ENCODE measurements at regions not wholly inside any gene's neighbourhood (a gene's known extent, or its start where the extent isn't known, plus 50 kb on each side); places are given as distances from the start of the nearest gene placed in this dataset.

DNA sequence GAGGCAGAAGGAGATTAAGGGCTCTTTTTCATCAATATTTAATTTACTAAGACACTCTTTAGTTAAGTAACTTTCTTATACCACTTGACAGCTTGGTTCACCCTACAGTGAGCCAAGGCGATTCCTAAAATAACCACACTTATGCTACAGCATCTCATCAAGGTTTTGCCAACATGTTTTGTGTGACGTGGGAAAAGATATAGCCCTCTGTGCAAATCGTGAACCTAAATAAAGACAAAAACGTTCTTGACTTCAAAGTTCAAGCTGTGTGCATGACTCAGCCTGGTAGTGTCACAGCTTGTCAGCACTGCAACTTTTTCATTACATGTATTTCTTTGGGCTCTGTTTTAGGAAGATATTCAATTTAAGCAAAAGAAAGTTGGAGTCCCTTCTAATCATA, 297.0 kb upstream of the EPHA3 start:
- Mint-ChIP-seq H3K9me3 (peaks cover 0 to 29% (median 5%) of the 10 kb centered on the region in 5 donors), H3K4me3 (no peak overlapping the region), H3K4me1 (no peaks in the 10 kb centered on the region), H3K36me3 (no peaks in the 10 kb centered on the region), H3K27me3 (no peaks in the 10 kb centered on the region), H3K27ac (no peak overlapping the region)
- Histone ChIP-seq H3K9me3 (ENCODE audit: low read length) (no peaks in the 10 kb centered on the region), H3K27me3 (ENCODE audit: insufficient read depth, low read length, poor library complexity, severe bottlenecking) (no peaks in the 10 kb centered on the region), H3K4me1 (ENCODE audit: insufficient read depth, low read length) (no peaks in the 10 kb centered on the region), H3K36me3 (ENCODE audit: insufficient read depth, low read length) (no peaks in the 10 kb centered on the region), H3K27ac (ENCODE audit: low read depth, low read length) (no peak overlapping the region), H3K4me3 (ENCODE audit: low read length) (no peak overlapping the region)
- DNase-seq, result no peak
- POLR2A ChIA-PET, result no interaction called here
- CTCF ChIA-PET, result no interaction called here

DNA sequence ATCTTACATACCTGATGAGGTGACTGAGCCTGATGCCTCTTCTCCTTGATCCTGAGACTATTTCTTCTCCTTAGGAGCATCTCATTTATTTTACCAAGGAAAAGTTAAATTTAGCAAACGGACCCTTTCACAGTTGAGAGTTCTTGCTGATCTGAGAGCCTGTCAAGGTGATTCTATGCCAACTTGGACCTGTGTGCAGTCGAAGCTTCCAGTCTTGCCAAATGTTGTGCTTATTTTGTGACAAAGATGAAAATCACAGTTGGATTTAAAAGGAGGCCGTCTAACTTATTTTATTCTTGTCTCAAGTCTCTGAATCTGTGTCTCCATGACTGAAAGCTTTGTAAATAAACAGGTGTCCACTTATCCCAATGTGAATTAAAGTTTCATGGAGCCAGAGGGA, 296.3 kb upstream of the EPHA3 start:
- POLR2A ChIA-PET, result no interaction called here
- Mint-ChIP-seq H3K27ac (no peak overlapping the region), H3K4me3 (no peak overlapping the region), H3K4me1 (no peaks in the 10 kb centered on the region), H3K27me3 (no peaks in the 10 kb centered on the region), H3K36me3 (no peaks in the 10 kb centered on the region), H3K9me3 (peaks cover 0 to 30% (median 5%) of the 10 kb centered on the region in 5 donors)
- Histone ChIP-seq H3K4me3 (ENCODE audit: low read length) (no peak overlapping the region), H3K27ac (ENCODE audit: low read depth, low read length) (no peak overlapping the region), H3K36me3 (ENCODE audit: insufficient read depth, low read length) (no peaks in the 10 kb centered on the region), H3K27me3 (ENCODE audit: insufficient read depth, low read length, poor library complexity, severe bottlenecking) (no peaks in the 10 kb centered on the region), H3K4me1 (ENCODE audit: insufficient read depth, low read length) (no peaks in the 10 kb centered on the region), H3K9me3 (ENCODE audit: low read length) (no peaks in the 10 kb centered on the region)
- CTCF ChIA-PET, result no interaction called here
- no peak for DNase-seq

DNA sequence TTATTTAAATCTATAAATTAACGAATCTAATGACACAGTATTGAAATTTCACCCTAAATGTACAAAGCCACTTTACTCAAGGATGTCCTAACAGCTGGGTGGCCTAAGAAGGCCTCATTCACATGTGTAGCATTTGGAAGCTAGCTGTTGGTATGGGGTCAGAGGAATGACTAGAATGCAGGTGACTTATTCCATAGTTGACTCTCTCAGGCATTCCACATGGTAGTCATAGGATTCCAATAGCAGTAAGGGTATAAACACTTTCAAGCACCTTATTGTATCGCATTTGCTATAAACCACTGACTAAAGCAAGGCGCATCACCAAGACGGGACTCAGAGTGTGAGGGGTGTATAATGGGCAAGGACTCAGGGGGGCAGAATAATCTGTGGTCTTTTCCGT, 294.8 kb upstream of the EPHA3 start:
- POLR2A ChIA-PET, result no interaction called here
- H3K27ac Mint-ChIP-seq, result no peak overlapping the region
- CTCF ChIA-PET, result no interaction called here
- H3K36me3 Mint-ChIP-seq, result no peaks in the 10 kb centered on the region
- no peaks in the 10 kb centered on the region for H3K27me3 Mint-ChIP-seq
- Histone ChIP-seq H3K4me3 (ENCODE audit: low read length) (no peak overlapping the region), H3K9me3 (ENCODE audit: low read length) (no peaks in the 10 kb centered on the region), H3K4me1 (ENCODE audit: insufficient read depth, low read length) (no peaks in the 10 kb centered on the region), H3K27me3 (ENCODE audit: insufficient read depth, low read length, poor library complexity, severe bottlenecking) (no peaks in the 10 kb centered on the region), H3K27ac (ENCODE audit: low read depth, low read length) (no peak overlapping the region), H3K36me3 (ENCODE audit: insufficient read depth, low read length) (no peaks in the 10 kb centered on the region)
- no peaks in the 10 kb centered on the region for H3K4me1 Mint-ChIP-seq
- DNase-seq, result no peak
- no peak overlapping the region for H3K4me3 Mint-ChIP-seq
- peaks cover 0 to 27% (median 5%) of the 10 kb centered on the region in 5 donors for H3K9me3 Mint-ChIP-seq

DNA sequence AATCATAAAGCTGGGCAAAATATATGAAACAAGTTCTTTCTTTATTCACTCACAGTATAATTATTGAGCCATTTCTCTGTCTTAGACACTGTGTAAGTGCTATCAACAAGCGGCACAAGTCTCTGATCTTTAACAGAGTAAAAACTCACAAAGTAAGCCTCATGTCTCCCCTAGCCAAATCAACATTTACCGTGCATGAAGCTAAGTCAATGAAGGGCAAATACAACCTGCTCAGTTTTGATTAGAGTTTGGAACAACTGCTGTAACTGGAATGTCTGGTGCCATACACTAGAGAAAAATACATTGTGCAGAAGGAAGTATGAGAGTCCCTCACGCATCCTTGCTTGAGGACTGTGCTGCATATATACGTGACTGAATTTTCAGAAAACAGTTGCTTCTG, 291.0 kb upstream of the EPHA3 start:
- DNase-seq, result no peak
- H3K4me3 ChIP-seq (ENCODE audit: low read length), result no peak overlapping the region
- H3K4me1 ChIP-seq (ENCODE audit: insufficient read depth, low read length), result no peaks in the 10 kb centered on the region
- no peaks in the 10 kb centered on the region for H3K36me3 ChIP-seq (ENCODE audit: insufficient read depth, low read length)
- ChIA-PET POLR2A (no interaction called here), CTCF (no interaction called here)
- H3K36me3 Mint-ChIP-seq, result no peaks in the 10 kb centered on the region
- no peaks in the 10 kb centered on the region for H3K4me1 Mint-ChIP-seq
- H3K4me3 Mint-ChIP-seq, result no peak overlapping the region
- H3K27ac Mint-ChIP-seq, result no peak overlapping the region
- H3K27ac ChIP-seq (ENCODE audit: low read depth, low read length), result no peak overlapping the region
- H3K9me3 ChIP-seq (ENCODE audit: low read length), result no peaks in the 10 kb centered on the region
- no peaks in the 10 kb centered on the region for H3K27me3 ChIP-seq (ENCODE audit: insufficient read depth, low read length, poor library complexity, severe bottlenecking)
- no peaks in the 10 kb centered on the region for H3K27me3 Mint-ChIP-seq
- peaks cover 0 to 20% (median 5%) of the 10 kb centered on the region in 5 donors for H3K9me3 Mint-ChIP-seq

DNA sequence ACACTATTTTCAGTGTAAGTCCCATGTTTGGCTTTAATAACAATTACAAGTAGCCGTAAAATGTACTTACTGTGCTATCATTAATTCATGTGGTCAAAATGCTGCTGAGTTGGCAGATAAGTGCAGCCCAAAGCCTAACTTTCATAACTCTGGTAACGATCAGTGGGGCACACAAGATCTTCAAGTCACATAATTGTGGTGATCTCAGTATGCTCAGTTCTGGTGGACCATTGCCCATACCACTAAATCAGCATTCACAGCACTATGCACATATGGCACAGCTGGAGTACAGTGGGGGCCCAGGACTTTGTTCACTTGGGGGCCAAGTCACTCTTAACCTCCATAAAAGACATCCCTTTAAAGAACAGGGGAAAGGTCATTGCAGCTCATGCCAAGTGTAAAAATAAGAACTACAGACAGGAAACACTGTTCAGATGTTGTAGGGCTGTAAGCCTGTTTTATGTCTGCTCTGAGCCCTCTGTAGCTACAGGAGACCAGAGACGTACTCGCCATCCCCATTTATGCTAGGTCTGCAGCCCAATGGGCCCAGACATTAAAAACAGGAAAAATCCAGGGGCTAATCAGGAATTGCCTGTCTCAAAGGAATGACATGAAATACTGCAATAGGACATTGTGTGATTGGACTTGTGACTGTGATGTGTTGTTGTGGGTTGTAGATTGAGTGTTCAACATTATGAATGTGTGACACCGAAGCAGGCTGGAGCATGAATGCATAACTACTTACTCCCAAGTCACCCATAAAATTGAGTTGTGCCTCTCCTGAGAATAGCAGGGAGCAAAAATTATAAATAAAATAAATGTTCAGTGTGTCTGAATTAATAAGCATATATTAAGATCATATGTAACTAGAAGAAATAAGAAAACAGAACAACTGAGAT, 282.5 kb upstream of the EPHA3 start:
- H3K36me3 Mint-ChIP-seq, result no peaks in the 10 kb centered on the region
- H3K27ac ChIP-seq (ENCODE audit: low read depth, low read length), result no peak overlapping the region
- POLR2A ChIA-PET, result no interaction called here
- no peak overlapping the region for H3K27ac Mint-ChIP-seq
- H3K4me1 ChIP-seq (ENCODE audit: insufficient read depth, low read length), result no peaks in the 10 kb centered on the region
- DNase-seq, result no peak
- no peaks in the 10 kb centered on the region for H3K27me3 Mint-ChIP-seq
- H3K4me3 Mint-ChIP-seq, result no peak overlapping the region
- H3K27me3 ChIP-seq (ENCODE audit: insufficient read depth, low read length, poor library complexity, severe bottlenecking), result no peaks in the 10 kb centered on the region
- H3K9me3 Mint-ChIP-seq, result peaks cover 0 to 24% (median 2%) of the 10 kb centered on the region in 5 donors
- CTCF ChIA-PET, result no interaction called here
- no peaks in the 10 kb centered on the region for H3K36me3 ChIP-seq (ENCODE audit: insufficient read depth, low read length)
- H3K9me3 ChIP-seq (ENCODE audit: low read length), result no peaks in the 10 kb centered on the region
- no peak overlapping the region for H3K4me3 ChIP-seq (ENCODE audit: low read length)
- H3K4me1 Mint-ChIP-seq, result no peaks in the 10 kb centered on the region

DNA sequence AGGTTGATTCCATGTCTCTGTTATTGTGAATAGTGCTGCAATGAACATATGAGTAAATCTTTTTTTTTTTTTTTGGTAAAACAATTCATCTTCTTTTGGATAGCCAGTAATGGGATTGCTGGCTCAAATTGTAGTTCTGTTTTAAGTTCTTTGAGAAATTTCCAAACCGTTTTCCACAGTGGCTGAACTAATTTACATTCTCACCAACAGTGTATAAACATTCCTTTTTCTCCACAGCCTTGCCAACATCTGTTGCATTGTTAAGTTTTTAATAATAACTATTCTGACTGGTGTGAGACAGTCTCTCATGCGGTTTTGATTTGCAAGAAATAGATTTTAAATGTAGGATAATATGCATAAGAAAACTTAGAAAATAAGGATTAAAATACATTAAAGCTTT, 279.0 kb upstream of the EPHA3 start:
- Mint-ChIP-seq H3K4me1 (no peaks in the 10 kb centered on the region), H3K27ac (no peak overlapping the region), H3K27me3 (no peaks in the 10 kb centered on the region), H3K36me3 (no peaks in the 10 kb centered on the region), H3K9me3 (peaks cover 0 to 18% (median 5%) of the 10 kb centered on the region in 5 donors), H3K4me3 (no peak overlapping the region)
- Histone ChIP-seq H3K9me3 (ENCODE audit: low read length) (no peaks in the 10 kb centered on the region), H3K36me3 (ENCODE audit: insufficient read depth, low read length) (no peaks in the 10 kb centered on the region), H3K27me3 (ENCODE audit: insufficient read depth, low read length, poor library complexity, severe bottlenecking) (no peaks in the 10 kb centered on the region), H3K4me1 (ENCODE audit: insufficient read depth, low read length) (no peaks in the 10 kb centered on the region), H3K4me3 (ENCODE audit: low read length) (no peak overlapping the region), H3K27ac (ENCODE audit: low read depth, low read length) (no peak overlapping the region)
- ChIA-PET CTCF (no interaction called here), POLR2A (no interaction called here)
- no peak for DNase-seq

DNA sequence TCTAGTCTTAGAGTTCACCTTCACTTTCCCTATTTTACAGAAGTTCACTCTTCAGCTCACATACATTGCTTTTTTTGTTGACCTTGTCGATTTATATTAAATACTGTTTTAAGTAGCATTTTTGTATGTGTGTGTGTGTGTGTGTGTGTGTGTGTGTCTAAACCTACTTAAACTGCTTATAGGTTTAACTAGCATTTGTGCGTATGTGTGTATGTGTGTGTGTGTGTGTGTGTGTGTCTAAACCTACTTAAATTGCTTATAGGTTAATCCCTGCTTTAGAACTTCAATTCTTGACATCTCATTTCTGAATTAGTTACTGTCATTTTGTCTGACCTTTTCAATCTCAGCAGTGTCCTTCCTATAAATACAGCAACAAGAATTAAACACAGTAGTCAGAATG, 254.8 kb upstream of the EPHA3 start:
- Histone ChIP-seq H3K4me3 (ENCODE audit: low read length) (no peak overlapping the region), H3K4me1 (ENCODE audit: insufficient read depth, low read length) (no peaks in the 10 kb centered on the region), H3K27me3 (ENCODE audit: insufficient read depth, low read length, poor library complexity, severe bottlenecking) (no peaks in the 10 kb centered on the region), H3K9me3 (ENCODE audit: low read length) (no peaks in the 10 kb centered on the region), H3K27ac (ENCODE audit: low read depth, low read length) (no peak overlapping the region), H3K36me3 (ENCODE audit: insufficient read depth, low read length) (no peaks in the 10 kb centered on the region)
- no peak for DNase-seq
- ChIA-PET CTCF (no interaction called here), POLR2A (no interaction called here)
- H3K27ac Mint-ChIP-seq, result no peak overlapping the region
- H3K36me3 Mint-ChIP-seq, result no peaks in the 10 kb centered on the region
- no peaks in the 10 kb centered on the region for H3K27me3 Mint-ChIP-seq
- H3K4me1 Mint-ChIP-seq, result no peaks in the 10 kb centered on the region
- H3K4me3 Mint-ChIP-seq, result no peak overlapping the region
- peaks cover 3 to 18% (median 12%) of the 10 kb centered on the region in 5 donors for H3K9me3 Mint-ChIP-seq

DNA sequence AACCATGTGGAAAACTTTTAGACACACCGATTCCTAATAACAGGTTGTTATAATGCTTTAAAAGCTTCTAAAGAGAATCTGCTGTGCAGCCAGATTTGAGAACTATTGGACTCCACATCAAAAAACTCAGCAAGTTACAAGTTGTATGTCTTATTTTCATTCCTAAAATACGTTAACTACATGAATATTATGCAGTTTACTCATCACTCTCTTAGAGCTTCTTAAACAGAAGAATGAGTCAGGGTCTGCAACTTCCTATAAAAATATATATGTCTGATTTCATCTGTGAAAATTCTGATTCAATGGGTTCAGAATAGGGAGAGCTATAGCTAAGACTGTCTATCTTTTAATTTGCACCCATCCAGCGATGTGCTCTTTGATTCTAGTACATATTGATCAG, 244.2 kb upstream of the EPHA3 start:
- H3K27me3 Mint-ChIP-seq, result no peaks in the 10 kb centered on the region
- Histone ChIP-seq H3K27ac (ENCODE audit: low read depth, low read length) (no peak overlapping the region), H3K4me1 (ENCODE audit: insufficient read depth, low read length) (no peaks in the 10 kb centered on the region), H3K9me3 (ENCODE audit: low read length) (no peaks in the 10 kb centered on the region), H3K36me3 (ENCODE audit: insufficient read depth, low read length) (no peaks in the 10 kb centered on the region), H3K4me3 (ENCODE audit: low read length) (no peak overlapping the region), H3K27me3 (ENCODE audit: insufficient read depth, low read length, poor library complexity, severe bottlenecking) (no peaks in the 10 kb centered on the region)
- no peak overlapping the region for H3K4me3 Mint-ChIP-seq
- ChIA-PET CTCF (no interaction called here), POLR2A (no interaction called here)
- no peak overlapping the region for H3K27ac Mint-ChIP-seq
- no peaks in the 10 kb centered on the region for H3K4me1 Mint-ChIP-seq
- H3K36me3 Mint-ChIP-seq, result no peaks in the 10 kb centered on the region
- H3K9me3 Mint-ChIP-seq, result peaks cover 0 to 43% (median 9%) of the 10 kb centered on the region in 5 donors
- no peak for DNase-seq
